T1000 (cell line): ENCODE measurements at regions not wholly inside any gene's neighbourhood (a gene's known extent, or its start where the extent isn't known, plus 50 kb on each side); places are given as distances from the start of the nearest gene placed in this dataset.

ENCODE experiments used
- DNase-seq: peaks from one replicate; lab custom pipeline; 2025; ENCODE audit warnings: mixed read lengths; lab: John Stamatoyannopoulos, UW

DNA sequence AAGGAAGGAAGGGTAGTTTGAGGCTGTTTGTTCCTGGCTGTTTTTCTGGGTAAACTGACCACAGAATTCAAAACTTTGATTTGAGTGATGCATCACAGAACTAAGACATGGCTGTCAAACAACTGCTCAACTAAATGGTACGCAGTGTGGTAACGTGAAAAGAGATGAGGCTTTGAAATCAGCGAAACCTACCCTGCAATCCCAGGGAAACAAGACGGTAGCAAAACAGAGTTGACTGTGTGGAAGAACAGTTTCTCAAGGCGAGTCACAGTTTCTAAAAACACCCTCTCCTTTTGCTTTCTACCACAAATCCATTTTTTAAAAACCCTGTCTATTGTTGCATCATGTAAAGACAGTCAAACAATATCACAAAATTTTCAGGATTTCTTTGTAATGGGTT, 156.0 kb upstream of the MAF start:
- no peak for DNase-seq

DNA sequence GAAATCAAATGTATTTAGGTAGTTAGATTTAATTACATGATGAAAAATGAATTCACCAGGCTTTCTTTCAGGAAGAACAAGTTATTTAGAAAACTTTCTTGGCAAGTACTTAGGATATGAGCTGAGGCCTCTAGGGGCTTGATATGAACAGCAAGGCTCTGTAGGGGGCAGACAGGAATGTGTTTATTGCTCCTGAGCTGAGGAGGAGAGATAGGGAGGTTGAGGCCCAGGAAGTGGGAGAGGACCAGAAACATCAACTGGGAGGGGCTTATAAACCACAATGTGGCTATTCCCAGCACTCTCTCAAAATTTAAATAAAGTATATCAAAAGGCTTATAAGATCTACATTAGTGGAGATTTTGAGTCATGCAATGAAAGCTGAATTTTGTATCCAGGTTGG, 154.0 kb upstream of the MAF start:
- DNase-seq = no peak

DNA sequence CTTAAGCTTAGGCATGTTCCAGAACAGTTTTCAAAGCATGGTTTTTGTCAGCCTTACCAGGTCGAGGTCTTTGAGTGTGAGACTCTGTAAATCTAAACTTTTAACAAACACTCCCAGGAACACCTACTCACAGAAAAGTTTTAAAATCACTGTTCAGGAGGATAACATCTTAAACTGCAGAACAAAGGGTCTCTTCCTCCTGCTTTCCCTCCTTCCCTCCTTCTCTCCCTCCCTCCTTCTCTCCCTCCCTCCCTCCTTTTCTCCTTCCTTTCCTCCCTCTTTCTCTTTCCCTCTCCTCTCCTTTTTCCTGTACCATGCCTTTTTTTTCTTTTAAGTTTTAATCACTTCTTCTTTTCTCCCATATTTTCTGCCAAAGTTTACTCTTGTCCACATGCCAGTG, 153.5 kb upstream of the MAF start:
- no peak for DNase-seq

DNA sequence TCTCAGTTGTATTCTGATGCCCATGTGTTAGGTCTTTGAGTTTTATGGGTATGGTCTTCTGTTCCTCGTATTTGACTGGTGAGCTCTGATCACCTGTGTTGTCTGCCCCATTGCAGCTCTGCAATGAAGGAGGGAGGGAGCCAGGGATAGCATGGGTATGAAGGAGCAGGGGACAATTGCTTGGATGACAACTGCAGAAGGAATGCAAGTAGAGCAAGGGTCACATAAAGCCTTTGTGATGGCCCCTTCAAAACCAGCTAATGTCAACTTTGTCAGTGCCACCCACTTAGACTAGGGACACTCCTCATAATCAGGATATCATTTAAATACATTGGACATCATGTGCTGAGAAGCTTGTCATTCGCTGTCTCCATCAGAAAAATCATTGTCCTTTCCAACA, 152.7 kb upstream of the MAF start:
- no peak for DNase-seq

DNA sequence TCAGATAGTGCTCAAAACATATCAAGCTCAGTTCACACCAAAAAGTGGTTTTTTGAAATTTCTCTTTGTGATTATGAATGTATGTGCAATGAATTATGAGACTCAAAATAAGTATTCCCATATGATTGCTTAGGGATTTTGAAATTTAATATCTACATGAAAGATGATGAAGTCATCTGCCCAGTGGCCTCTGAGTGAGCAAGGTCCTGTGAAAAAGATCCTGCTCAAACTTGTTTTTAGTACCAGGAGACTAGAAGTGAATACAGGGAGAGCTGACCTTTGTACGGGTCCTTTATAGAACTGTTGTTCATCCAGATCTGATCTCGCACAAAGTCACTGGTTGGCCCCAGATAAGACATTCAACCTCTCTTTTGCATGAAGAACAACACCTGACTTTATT, 151.9 kb upstream of the MAF start:
- no peak for DNase-seq

DNA sequence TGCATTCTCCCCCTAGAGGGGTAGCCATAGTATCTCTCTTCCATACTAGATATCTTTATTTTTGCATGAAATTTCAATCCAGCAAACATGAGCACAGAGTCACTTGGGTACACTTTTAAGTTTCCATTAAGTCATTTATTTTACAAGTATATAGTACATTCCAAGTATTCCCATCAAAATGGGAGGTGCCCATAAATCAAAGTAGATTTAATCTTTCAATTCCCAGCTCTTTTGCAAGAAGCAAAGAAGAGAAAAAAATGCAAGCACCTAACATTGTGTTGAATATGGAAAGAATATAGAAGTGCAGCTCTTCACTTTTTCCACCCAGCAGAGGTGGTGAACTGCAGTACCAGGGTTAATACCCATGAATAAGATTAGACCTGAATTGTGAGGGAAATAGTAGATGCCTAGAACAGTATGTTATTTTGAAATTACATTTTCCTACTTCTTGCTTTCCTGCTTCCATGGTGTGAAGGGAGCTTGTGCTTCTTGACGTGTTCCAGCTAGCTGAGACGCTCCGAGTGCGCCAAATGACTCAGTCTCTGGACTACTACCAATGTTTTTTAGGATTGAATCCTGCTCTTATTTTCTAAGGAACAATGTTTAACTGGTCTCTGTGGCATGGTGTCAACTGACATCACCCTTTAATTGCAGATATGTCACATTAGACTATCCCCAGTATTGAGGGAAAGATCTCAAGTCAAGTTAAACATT, 151.1 kb upstream of the MAF start:
- no peak for DNase-seq

DNA sequence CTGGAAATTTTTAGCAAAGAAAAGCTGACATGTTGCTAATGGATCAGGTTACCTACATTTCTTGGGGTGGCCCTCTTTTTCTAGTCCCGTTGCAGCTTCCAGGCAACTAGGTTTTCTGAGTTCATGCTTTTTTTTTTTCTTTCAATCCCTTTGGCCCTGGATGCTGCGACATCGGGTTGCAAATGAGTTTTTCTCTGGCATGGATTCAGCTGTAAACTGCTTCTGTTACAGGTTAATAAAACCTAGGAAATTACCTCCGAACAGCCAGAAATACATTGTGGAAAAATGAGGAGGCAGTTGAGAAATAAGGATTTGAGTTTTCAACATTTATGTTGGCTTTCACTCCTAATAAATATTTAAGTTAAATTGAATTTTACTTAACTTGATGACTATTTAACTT, 149.8 kb upstream of the MAF start:
- no peak for DNase-seq

DNA sequence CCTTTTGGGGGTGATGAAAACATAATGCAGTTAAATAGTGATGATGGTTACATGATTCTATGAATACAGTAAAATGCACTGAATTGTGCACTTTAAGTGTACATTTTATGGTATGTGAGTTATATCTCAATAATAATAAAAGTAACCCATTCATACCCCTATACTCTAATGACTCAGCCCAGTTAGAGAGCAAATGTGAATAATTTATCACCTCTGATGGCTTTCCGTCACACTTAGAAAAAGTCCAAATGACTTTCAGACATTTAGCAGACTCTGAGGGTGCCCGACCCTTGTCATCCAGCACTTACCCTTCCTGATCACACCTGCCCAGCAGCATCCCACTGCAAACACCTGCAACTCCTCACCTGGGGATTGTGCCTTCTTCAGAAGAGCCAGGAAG, 148.1 kb upstream of the MAF start:
- no peak for DNase-seq

DNA sequence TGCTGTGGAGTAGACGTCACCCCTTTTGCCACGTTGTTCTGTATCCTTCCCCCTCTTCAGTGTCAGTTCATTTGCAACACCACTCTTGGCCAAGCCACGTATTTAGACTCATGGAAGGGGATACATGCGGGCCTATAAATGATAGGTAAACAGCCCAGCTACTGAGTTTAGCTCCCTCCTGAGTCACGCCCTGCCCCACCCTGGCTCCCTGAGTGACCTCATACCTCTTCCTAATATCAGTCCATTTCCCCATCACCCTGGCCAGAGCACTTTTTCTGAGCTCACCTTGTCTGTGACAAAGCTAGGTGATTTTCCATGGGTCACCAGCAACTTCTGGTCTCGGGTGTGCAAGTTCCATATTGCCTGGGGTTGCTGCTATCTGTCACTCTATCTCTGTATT, 147.2 kb upstream of the MAF start:
- DNase-seq = no peak

DNA sequence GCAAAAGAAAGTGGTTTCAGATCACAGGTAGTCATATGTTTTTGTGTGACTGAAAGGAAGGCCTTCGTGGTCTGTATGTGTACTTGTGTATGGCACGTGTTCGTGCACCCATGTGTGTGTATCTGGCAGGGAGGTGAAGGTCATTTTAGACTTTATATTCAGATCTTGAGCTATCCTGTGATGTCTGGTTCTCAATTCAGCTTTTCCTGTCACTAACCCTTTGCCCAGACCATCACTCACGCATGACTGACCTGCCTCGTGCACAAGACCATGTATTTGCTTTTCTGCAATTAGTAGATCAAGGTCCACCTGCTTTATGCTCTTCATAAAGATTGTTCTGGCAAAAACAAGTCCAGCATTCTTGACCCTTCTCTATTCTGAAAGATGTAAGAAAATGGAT, 139.7 kb upstream of the MAF start:
- DNase-seq = no peak

DNA sequence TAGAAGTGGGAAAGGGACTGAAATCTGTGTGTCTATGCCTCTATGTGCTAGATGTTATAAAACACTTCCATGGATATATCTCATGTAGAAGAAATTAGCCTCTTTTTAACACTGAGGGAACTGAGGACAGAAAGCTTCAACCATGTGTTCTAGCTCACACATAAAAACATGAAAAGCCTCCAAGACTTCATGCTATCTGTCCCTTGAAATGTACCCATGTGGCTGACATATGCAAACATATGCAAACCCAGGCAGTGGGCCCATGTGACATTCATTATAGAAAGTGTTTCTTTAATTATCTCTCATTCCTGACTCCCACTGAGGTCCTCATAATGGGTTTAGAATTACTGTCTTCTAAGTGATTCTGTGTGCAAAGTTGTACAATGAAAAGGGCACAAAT, 134.7 kb upstream of the MAF start:
- DNase-seq = no peak

DNA sequence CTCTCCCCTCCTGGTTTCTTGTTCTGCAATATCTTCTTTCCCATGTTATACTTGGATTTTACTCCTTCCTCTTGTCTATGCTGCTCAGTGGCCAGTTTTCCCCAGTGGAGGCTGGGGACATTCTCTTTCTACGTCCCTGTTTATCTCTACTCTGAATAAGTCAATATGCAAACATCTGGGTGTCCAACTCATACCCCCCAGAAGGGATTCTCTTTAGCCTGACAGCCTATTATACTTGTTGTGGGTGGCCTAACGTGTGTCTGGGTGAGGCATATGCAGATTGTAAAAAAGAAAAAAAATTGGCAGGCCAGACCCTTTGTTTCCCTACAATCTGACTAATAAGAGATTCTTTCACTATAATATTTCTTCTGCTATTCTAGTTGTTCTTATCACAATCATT, 134.2 kb upstream of the MAF start:
- no peak for DNase-seq

DNA sequence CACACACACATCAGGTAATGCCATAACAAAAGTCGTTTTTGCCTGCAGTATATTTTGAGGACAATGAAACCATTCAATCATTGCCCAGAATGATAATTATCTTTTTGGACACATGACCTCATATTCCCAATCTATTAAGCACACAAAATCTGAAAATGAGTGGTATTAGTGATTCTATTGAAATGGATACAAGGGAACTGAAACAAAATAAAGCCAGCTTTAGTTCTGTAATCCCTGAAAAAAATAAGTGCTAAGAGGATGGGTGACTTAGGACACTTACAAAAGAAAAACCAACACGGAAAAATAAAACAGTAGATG, 128.3 kb upstream of the MAF start:
- DNase-seq = no peak

DNA sequence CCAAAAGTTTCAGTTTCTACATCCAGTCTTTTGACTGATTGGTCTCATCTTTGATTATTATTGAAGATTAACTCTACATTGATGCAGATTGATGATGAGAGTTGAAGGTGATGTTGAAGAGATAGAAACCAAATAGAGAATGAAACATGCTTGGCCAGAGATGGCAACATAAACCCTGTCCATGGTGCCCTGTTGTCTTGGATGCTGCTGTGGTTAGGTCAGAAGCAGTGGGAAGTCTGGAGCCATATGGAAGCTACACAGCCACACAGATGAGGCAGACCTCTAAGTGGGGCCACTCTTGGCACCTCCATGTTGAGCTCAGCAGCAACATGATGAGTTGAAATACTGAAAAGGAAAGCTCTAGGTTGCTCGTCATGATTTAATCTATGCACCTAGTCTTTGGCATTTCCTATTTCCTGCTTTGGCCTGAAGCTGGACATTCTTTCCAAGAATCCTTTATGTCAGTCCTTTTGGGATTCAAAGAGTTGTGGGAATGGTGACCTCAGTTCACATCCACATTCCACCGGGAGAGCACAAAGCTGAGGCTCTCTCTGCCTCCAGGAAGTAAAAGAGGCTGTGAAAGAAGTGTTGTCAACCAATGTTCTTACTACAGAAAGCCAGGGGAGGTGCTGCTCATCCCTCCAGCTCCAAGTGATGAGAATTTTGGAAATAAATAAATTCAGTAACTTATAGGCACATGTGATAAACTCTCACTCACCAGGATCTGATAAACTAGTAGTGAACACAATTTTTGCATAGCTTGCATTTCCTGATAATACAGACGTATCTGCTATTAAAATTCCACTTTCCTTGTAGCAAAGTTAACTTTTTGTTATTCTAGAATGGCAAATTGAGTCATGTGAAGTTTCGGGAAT, 127.7 kb upstream of the MAF start:
- no peak for DNase-seq

DNA sequence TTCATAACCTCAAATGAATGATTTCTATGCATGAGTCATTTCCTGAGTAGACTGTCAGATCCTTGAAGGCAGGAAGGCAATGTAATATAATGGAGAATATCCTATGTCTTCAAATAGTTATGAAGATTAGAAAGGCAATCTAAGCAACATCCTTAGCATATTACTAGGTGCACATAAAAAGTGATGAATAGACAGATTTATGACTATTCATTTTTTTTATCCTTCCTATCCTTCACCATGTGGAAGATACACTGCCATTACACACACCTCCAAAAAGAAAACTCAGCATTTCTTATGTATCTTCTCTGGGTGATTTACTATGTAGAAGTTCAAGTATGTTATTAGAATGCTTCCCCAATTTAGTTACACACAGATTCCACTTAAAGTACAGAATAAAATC, 126.4 kb upstream of the MAF start:
- no peak for DNase-seq

DNA sequence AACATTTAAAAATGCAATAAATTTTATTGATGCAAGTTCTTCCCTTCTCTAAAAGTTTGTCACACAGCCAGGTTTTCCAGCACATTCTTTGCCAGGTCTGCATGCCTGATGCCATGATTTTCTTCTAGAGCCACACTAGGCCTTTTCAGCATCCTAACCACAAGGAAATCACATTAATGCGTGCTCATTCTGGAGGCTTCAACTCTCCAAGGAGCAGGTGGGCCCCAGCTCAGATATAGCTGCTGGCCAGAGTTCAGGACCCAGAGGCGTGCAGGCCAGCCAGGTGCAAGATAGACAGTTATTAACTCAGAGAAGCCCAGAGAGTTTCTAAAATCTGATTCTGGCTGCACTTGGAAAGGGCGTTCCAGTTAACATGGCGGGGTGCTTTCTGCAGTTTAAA, 124.5 kb upstream of the MAF start:
- DNase-seq = no peak

DNA sequence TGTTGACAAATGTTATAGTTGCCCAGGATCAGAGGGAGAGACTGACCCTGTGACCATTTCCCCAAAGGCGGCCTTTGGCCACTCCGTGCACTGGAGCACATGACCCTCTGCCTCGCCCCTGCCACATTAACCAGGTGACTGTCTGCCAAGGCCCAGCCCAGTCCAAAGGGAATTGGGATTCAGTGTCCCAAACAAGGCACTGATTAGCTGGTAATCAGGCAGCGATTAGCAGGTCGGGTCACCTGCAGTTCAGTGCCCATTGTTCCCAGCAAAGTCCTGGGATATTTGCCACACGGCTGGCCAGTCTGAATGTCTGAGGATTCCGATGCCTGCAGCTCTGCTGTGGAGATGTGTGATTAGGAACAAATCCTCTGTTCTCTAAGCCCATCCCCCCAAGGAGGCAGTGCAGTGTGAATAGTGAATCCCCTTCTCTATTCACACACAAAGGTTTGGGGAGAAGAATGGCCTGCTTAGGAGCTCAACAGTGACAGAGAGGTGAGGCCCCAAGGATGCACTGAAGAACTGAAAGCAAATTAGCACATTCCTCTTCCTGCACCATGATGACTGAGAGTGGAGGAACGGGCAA, 123.1 kb upstream of the MAF start:
- no peak for DNase-seq

DNA sequence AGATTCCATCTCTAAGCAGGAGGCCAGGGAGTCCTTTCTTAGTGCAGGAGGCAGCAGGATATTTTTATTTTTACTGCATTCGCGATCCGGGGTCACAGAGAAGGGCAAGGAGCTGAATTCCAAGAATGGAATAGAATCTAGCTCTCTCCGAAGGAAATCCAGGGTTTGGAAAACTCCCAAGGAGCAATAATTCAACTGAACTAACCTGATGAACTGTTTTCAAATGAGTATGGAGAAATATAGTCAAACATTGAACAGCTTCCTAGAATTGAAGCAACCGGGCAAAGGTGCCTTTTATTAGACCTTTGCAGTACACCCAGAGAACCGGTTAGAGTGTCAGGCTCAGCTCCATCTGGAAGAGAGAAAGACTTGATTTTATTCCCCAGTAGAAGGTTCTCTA, 120.7 kb upstream of the MAF start:
- DNase-seq = no peak

DNA sequence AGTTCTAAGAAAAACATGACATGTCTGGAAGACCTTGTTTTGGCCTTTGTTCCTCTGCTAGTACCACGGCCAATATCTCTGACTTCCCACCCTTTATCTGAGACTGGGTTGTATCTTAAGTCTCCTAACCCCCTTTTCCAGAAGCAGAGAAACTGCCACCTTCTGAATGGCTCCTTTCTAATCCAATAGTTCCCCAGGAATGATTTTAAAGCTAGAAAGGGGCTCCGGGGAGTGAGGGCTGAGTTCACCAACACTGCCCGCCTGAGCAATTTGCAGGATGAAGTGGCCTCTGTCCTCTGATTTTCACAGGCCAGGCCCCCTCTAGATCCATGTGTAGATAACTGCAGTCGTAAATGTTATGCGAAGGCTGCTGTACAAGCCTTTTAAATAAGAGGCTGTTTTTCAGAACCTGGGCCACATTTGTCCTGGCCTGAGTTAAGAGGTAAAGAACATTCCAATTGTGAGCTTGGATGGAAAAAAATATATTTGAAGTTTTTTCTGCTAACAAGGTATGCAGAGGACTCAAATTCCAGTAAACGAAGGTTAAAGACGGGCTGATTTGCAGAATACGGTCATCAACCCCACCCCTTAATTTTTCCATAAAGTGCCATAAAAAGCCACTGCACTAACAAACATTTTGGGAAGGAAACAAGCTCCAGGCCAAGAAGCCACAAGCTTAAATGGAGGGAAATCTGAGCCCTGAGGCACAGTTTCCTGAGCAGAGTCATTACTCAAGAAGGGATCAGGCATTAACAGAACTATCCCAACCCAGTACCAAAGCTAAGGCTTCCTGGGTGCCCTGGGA, 117.0 kb upstream of the MAF start:
- DNase-seq = no peak

DNA sequence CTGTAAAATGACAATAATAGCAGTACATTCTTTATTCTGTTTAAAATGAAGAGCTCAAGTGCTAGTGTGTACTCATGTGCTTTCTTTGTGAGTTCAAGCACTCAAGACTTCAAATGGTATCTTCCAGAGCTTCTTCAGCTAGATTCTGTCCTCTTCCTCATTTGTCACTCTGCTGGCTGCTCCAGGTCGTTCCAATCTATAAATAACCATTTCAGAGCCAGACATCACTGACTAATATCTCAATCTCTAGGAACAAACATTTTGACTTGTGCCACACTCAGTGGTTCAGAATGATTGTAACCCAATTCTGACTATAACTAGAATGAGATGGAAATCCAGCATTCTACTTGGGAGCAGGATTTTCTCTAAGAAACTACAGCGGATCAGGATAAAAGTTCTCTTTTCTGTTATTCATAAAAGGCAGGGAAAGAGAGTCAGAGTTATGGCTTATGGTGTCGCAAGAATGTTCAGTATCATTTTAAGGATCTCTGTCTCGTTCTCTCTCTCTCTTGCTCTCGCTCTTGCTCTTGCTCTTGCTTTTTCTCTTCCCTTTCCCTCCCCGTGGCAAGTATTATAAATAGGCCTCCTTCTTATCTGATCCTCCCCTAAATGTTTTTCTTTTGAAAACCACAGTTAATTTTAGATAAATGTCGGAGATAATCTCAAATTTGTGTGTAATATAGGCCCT, 116.3 kb upstream of the MAF start:
- DNase-seq = no peak

DNA sequence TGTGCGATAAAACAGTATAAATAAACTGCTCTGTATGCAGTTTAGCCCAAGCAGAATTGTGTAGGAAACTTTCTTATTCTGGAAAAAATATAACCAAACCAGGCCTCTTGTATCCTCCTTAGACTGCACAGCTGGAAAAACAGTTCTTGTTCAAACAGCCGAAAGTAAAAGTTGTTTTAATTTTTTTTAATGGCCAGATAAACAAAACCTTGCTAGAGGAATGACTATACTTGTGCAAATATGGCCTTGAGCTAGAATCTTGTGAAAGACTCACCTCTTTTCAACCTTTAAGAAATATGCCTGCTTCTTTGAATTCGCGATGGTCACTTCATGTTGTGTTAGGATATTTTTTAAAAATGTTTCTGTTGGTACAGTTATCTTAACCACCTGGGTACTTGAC, 114.5 kb upstream of the MAF start:
- DNase-seq = no peak

DNA sequence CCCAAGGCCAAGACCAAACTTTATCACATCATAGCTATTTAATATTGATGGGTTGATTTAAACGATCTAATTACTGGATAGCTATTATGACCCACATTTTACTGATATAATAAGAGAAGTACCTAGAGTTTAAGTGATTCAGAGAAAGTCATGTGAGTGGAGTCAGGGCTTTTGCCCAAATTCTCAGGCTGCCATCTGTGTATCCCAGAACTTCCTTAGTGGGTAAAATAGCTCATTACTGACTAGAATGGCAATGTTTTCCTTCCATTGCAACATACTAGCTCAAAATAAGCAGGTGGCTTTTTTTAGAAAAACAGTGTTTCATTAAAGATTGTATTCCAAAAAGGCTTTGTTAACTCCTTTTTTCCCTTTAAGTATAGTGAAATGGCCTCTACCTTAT, 113.9 kb upstream of the MAF start:
- DNase-seq = no peak
